ENCODE measurements at regions not wholly inside any gene's neighbourhood (a gene's known extent, or its start where the extent isn't known, plus 50 kb on each side); places are given as distances from the start of the nearest gene placed in this dataset.

- H3K14ac ChIP-seq (replicated peaks; ENCODE audit: low read depth, low read length) = no peak overlapping the region
- H3K27me3 ChIP-seq (ENCODE audit: control insufficient read depth, insufficient read depth, low read length) = no peaks in the 10 kb centered on the region
- no peak overlapping the region for H3K18ac ChIP-seq (ENCODE audit: low read depth, low read length)
Observed at GRCh38 chr13:66154354-66154753, 1075.8 kb downstream of the PCDH9 start.

More at GRCh38 chr13:66154354-66154753, 1075.8 kb downstream of the PCDH9 start:
- Histone ChIP-seq H3K27ac (ENCODE audit: insufficient read depth, low read length) (no peak overlapping the region), H3K4me1 (ENCODE audit: control insufficient read depth, insufficient read depth, low read length) (no peaks in the 10 kb centered on the region; the same call in 1 of the 2 replicates), H3K36me3 (ENCODE audit: control insufficient read depth, insufficient read depth, low read length) (no peaks in the 10 kb centered on the region), H2BK15ac (ENCODE audit: low read depth, low read length) (no peak overlapping the region), H2BK120ac (ENCODE audit: low read depth, low read length) (no peak overlapping the region), H2BK5ac (ENCODE audit: low read depth, low read length, poor library complexity, severe bottlenecking) (no peak overlapping the region), H4K91ac (ENCODE audit: insufficient read depth, low read depth, low read length) (no peak overlapping the region), H2BK20ac (ENCODE audit: low read depth, low read length) (no peak overlapping the region), H3K4me3 (ENCODE audit: insufficient read depth, low read depth, low read length) (no peak overlapping the region), H4K8ac (ENCODE audit: low read depth in 2 of 2, low read length in 2 of 2) (no peak overlapping the region), H4K5ac (ENCODE audit: low read depth, low read length) (no peak overlapping the region), H3K9me3 (ENCODE audit: control insufficient read depth, insufficient read depth, low read length) (no peaks in the 10 kb centered on the region), H3K4ac (ENCODE audit: low read depth, low read length) (no peak overlapping the region), H3K23ac (ENCODE audit: low read depth, low read length) (no peak overlapping the region), H2AK5ac (ENCODE audit: low read depth, low read length) (no peak overlapping the region), H4K20me1 (ENCODE audit: insufficient read depth, low read length) (no peaks in the 10 kb centered on the region), H3K79me1 (ENCODE audit: low read depth in 1 of 2, low read length in 2 of 2) (no peaks in the 10 kb centered on the region), H3K9me1 (ENCODE audit: insufficient read depth, low read length) (no peaks in the 10 kb centered on the region), H3K4me2 (ENCODE audit: low read depth, low read length) (no peak overlapping the region), H2AFZ (replicated peaks; ENCODE audit: low read length, poor library complexity) (no peak overlapping the region), H3K56ac (ENCODE audit: extremely low read depth, insufficient read depth, low read length) (no peak overlapping the region), H3K9ac (ENCODE audit: low read depth, low read length) (no peak overlapping the region), H2AK9ac (replicated peaks; ENCODE audit: low read depth, low read length, poor library complexity) (no peak overlapping the region)
- CTCF ChIA-PET = no interaction called here
- no TSS peak for BruUV-seq (replicated peaks)
- intact Hi-C loops (cut with micrococcal nuclease) (no loop called here), dilution Hi-C loops (cut with HindIII; ENCODE audit: low sequenced_read_pairs, unreplicated experiment) (no loop called here), in situ Hi-C loops (cut with MboI; ENCODE audit: low sequenced_read_pairs) (no loop called here)
- POLR2A ChIA-PET (ENCODE audit: unreplicated experiment) = no interaction called here
- TF ChIP-seq NFE2L2 (IDR thresholded peaks at IDR 0.05; ENCODE audit: low read depth, low read length) (peak; percentile 93), CEBPB (IDR thresholded peaks at IDR 0.05; ENCODE audit: low read depth, low read length) (no peak), MAFK (IDR thresholded peaks at IDR 0.05; ENCODE audit: low read depth, low read length) (peak; percentile 41; the same call in 1 of the 2 replicates), MAZ (IDR thresholded peaks at IDR 0.05; ENCODE audit: borderline replicate concordance, low read depth, low read length) (no peak), POLR2A (IDR thresholded peaks at IDR 0.05; ENCODE audit: low read depth, low read length) (no peak), CTCF (conservative IDR thresholded peaks at IDR 0.05; ENCODE audit: low read depth, low read length) (no peak), BHLHE40 (IDR thresholded peaks at IDR 0.05; ENCODE audit: low read depth, low read length) (no peak), MXI1 (IDR thresholded peaks at IDR 0.05; ENCODE audit: borderline replicate concordance, low read depth, low read length) (no peak)
- WGBS, 2 experiments (ENCODE audit: extremely low coverage in 2 of 2, insufficient read length in 1 of 2) = no CpG with 5 or more reads among the region's 1 CpG
- ATAC-seq (ENCODE audit: low read depth) (no peak), DNase-seq (no peak)
